ENCODE measurements at regions not wholly inside any gene's neighbourhood (a gene's known extent, or its start where the extent isn't known, plus 50 kb on each side); places are given as distances from the start of the nearest gene placed in this dataset.

GRCh38 chr10:58140691-58141347 lies 126.9 kb downstream of the IPMK start:
- CTCF ChIA-PET: no interaction called here
- DNase-seq (ENCODE audit: low spot score): no peak
- H3K27ac ChIP-seq: no peak overlapping the region
- no peak for TF ChIP-seq CTCF (conservative IDR thresholded peaks at IDR 0.05; ENCODE audit: low read depth)
- POLR2A ChIA-PET (ENCODE audit: low non-redundant PET): no interaction called here

- CTCF ChIA-PET: no interaction called here
- no peak for DNase-seq (ENCODE audit: low spot score)
- POLR2A ChIA-PET (ENCODE audit: low non-redundant PET): no interaction called here
- no peak for TF ChIP-seq CTCF (conservative IDR thresholded peaks at IDR 0.05; ENCODE audit: low read depth)
- no peak overlapping the region for H3K27ac ChIP-seq
Measured at GRCh38 chr10:58140054-58140453, 127.6 kb downstream of the IPMK start.

- ChIA-PET POLR2A (ENCODE audit: low non-redundant PET) (no interaction called here), CTCF (no interaction called here)
- H3K27ac ChIP-seq: no peak overlapping the region
- no peak for TF ChIP-seq CTCF (conservative IDR thresholded peaks at IDR 0.05; ENCODE audit: low read depth)
- no peak for DNase-seq (ENCODE audit: low spot score)
Measured at GRCh38 chr10:58137813-58138212, 129.9 kb downstream of the IPMK start.

- no peak for TF ChIP-seq CTCF (conservative IDR thresholded peaks at IDR 0.05; ENCODE audit: low read depth)
- DNase-seq (ENCODE audit: low spot score): no peak
- ChIA-PET CTCF (no interaction called here), POLR2A (ENCODE audit: low non-redundant PET) (no interaction called here)
- H3K27ac ChIP-seq: no peak overlapping the region
Measured at GRCh38 chr10:58115218-58116050, 152.3 kb downstream of the IPMK start.

- no peak for DNase-seq (ENCODE audit: low spot score)
- no peak for TF ChIP-seq CTCF (conservative IDR thresholded peaks at IDR 0.05; ENCODE audit: low read depth)
- CTCF ChIA-PET: no interaction called here
- POLR2A ChIA-PET (ENCODE audit: low non-redundant PET): no interaction called here
- H3K27ac ChIP-seq: no peak overlapping the region
Measured at GRCh38 chr10:58109731-58110130, 158.0 kb downstream of the IPMK start.

GRCh38 chr10:58107506-58107905 lies 160.2 kb downstream of the IPMK start:
- CTCF ChIA-PET: no interaction called here
- DNase-seq (ENCODE audit: low spot score): peak; percentile 30

More at GRCh38 chr10:58107506-58107905, 160.2 kb downstream of the IPMK start:
- no peak overlapping the region for H3K27ac ChIP-seq
- POLR2A ChIA-PET (ENCODE audit: low non-redundant PET): no interaction called here
- no peak for TF ChIP-seq CTCF (conservative IDR thresholded peaks at IDR 0.05; ENCODE audit: low read depth)
